GM12892 (cell line): ENCODE measurements at regions not wholly inside any gene's neighbourhood (a gene's known extent, or its start where the extent isn't known, plus 50 kb on each side); places are given as distances from the start of the nearest gene placed in this dataset.

Source experiments
- DNase-seq: peaks from one replicate; pipeline ENCODE4 v3.0.0; 2011; ENCODE audit not compliant: insufficient read length
- FAIRE-seq: peaks from 2 replicates; lab custom pipeline; 2011; peaks lifted over from hg19 to GRCh38; lab: Jason Lieb, UNC
- POLR2A ChIP-seq: IDR thresholded peaks from 2 replicates; pipeline ENCODE4 v1.6.1; 2011; ENCODE audit warnings: low read depth, low read length, control low read depth
- POLR2AphosphoS5 ChIP-seq: IDR thresholded peaks from 2 replicates; pipeline ENCODE4 v1.6.1; 2011; ENCODE audit warnings: low read depth, low read length, control low read depth
- TAF1 ChIP-seq: IDR thresholded peaks from 2 replicates; pipeline ENCODE4 v1.6.1; 2011; ENCODE audit warnings: low read depth, mild to moderate bottlenecking, control low read depth, low read length, borderline replicate concordance

DNA sequence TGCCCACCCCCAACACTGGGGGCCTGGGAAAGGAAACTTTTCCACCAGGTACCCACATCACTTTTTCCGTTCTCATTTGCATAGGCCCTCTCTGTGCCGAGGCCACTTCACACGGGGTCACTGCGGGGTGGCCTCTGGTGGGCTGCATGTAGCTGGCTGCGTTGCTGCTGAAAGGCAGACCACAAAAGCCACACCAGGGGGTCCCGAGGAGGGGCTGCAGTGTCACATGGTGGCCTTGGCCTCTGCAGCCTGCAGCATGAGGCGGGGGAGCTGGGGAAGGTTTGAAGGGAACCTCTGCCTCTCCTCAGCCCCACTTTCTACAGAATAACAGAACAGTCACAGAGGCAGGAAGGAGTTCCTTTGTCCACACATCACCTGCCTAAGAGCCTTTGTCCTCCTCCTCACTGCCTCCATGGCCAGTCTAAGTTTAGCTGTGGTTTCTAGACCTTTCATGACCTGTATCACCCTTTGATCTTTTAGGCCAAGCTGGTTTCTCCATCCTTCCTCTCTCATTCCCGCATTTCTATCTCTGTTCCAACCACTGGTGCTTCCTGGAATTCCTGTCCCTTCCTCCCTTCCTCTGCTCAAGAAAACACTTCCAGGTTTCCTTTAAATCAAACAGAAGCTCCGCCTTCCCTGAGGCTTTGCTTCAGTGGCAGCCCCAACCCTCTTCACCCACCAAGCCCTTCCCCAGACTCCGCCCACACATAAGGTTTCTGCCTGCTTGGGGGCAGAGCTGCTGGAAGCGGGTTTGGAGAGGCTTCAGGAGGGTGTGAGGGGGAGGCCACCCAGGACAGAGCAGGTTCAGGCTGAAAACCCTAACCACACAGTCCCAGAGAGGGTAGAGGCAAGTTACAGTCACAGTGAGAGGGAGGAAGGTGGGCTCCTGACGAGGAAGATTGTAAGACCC is 150.7 kb upstream of the TLE3 start:
- DNase-seq = no peak
- no peak for FAIRE-seq
- TF ChIP-seq POLR2A = no peak
- no peak for TF ChIP-seq TAF1
- no peak for TF ChIP-seq POLR2AphosphoS5

DNA sequence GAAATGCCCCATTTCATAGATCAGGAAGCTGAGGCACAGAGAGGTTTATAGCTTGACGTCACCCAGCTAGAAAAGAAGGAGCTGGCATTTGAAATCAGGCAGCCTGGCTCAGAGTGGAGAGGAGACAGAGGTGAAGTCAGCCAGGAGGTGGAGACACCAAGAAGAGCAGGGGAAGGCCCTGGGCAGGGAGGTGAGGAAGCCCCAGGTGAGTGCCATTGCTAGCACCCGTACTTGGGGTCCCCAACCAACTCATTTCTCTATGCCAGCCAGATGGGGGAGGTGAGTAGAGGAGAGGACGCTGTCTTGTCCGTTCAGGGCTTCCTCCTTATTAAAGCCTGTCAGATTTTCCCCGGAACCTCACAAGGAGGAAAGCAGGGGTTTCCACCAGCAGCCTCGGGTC is 149.6 kb upstream of the TLE3 start:
- no peak for TF ChIP-seq POLR2AphosphoS5
- TF ChIP-seq TAF1 = no peak
- no peak for TF ChIP-seq POLR2A
- FAIRE-seq (no peak), DNase-seq (no peak)

DNA sequence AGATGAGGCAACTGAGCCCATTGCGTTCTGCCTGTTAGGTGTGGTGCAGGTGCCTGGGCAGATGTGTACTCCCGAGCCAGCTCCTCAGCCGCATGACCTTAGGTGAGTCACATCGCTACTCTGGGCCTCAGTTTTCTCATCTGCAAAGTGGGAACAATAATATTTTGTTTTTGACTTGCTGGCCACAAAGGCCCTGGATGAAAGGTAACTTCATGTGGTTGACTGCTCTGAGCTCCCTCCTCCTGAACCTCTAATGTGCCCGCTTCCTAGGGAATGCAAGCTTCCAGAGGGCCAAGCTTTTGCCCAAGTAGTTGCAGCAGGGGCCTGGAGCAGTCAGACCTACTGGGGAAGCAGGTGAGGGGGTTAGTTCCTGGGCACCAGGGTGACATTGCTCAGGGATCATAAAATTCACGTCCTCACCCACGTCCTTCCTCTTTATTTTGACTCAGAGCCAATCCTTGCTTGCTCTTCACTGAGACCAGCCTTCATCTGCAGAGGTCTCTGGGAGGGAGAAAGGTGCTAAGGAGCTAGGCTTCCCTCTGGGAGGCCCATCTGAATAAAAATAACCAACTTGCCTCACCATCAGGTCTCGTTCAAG is 149.0 kb upstream of the TLE3 start:
- no peak for DNase-seq
- TF ChIP-seq POLR2A (no peak), TAF1 (no peak), POLR2AphosphoS5 (no peak)
- no peak for FAIRE-seq

DNA sequence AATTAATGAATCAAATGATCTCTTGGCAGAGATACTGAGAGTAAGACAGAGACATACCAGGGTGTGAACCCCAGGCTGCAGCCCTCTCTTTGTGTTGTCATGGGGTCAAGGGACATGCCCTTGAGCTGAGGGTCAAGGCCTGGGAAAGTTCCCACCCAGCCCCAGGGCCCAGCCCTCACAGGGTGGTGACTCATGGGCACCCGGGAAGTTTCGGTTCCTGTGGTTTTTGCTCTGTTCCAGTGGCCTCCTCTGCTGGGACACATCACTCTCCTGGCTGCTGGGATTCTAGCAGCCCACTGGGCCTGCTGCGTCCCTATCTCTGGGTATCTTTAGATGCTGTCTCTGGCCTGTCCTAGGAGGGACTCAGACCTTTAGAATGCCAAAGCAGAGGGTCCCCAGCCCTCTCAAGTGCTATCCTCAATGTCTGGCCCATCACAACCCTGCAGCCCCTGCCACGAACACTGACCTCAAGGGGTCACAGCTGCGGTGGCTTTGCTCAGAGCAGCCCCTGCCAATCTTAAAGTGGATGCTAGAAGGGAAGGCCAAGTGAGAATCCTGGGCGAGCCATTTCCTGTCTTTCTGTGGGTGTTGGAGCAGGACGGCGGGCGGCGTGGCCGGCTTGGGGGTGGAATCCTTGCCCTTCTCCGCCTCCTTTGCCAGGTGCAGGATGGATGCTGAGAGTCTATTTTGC is 148.4 kb upstream of the TLE3 start:
- FAIRE-seq (no peak), DNase-seq (no peak)
- no peak for TF ChIP-seq TAF1
- TF ChIP-seq POLR2A = no peak
- no peak for TF ChIP-seq POLR2AphosphoS5

DNA sequence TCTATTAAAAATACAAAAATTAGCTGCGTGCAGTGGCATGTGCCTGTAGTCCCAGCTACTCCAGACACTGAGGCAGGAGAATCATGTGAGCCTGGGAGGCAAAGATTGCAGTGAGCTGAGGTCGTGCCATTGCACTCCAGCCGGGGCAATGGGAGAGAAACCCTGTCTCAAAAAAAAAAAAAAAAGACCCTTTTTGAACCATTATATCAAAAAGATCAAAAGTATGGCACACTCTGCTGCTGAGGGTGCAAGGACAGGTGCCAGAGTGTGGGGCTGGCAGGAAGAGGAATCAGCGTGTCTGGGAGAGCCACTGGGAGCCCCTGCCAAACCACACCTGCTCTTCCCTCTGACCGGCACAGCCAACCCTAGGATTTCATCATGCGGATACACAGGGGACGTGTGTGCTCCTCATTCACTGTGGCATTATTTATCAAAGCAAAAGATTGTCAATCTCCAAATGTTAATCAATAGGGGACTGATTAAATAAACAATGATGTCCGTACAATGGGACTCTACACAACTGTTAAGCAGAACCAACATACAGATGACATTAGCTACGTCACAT is 147.3 kb upstream of the TLE3 start:
- FAIRE-seq (peak; percentile 30), DNase-seq (no peak)
- TF ChIP-seq POLR2A (no peak), POLR2AphosphoS5 (no peak), TAF1 (no peak)

DNA sequence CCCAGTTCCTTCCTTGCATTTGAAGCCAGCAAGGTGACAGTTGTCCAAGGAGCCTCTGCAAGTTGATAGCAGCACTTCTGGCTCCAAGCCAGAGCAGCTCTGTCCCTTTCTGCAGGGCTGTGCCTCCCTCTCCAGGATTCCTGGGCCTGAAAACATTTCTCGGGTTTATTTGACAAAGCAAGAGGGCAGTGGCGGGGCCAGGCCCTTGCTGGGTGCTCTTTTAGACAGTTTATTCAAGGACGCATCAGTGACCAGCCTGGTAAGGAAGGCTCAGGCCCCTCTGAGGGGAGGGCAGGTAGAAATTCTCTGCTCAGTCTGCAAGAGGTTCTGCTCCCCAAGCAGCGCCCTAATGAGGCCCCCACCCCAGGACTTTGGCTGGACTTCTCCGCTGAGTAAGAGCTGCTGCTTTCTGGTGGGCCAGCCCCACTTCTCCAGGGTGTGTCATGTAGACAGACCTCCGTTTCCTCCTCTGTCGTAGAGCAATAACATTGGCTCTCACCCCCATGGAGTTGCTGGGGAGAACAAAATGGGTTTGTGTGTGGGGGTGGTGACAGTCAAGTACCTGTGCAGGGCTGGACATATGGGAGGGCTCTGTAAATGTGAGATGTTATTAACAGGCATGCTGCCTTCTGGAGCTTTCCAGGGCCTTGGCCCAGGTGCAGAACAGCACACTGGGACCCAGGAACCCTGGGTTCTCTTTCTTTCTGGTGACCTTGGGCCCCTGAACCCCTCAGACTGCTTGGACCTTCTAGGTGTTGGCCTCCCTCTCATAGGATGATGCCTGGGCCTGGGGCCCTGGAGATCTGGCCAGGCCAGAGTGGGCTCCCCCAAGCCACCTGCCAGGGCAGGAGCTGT is 146.2 kb upstream of the TLE3 start:
- TF ChIP-seq POLR2AphosphoS5 = no peak
- no peak for TF ChIP-seq POLR2A
- TF ChIP-seq TAF1 = no peak
- FAIRE-seq (no peak), DNase-seq (no peak)

DNA sequence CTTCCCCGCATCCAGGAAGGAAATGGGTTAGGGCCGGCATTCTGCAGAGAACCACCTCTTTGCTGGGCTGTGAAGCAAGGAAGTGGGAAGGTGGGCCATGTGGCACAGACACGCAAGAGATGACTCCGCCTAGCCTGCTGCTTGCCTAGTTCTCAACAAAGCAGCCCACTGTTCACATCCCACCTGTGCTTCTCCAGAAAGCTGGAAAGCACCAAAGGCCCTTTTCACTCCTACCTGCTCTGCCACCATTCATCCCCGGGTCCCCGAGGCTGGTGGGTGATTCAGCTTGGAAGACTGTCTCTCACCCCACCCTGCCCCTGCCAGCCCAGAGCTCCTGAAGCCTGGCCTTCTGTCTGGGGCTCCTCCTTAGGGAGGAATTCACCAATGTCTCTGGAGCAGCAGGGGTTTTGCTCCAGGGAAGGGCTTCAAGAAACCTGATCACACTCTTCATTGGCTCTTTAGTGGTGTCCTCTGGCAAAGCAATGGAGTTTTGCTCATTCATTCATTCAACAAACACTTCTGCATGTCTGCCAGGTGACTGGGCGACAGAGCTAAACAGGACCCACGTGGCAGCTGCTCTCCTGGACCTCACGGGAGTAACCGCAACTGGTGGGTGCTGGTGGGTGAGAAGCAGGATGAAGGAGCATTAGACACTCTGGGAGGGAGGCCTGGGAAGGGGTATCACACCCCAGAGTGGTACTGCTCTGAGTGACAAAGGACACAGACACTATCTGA is 145.4 kb upstream of the TLE3 start:
- DNase-seq (no peak), FAIRE-seq (no peak)
- TF ChIP-seq POLR2A = no peak
- no peak for TF ChIP-seq POLR2AphosphoS5
- TF ChIP-seq TAF1 = no peak

DNA sequence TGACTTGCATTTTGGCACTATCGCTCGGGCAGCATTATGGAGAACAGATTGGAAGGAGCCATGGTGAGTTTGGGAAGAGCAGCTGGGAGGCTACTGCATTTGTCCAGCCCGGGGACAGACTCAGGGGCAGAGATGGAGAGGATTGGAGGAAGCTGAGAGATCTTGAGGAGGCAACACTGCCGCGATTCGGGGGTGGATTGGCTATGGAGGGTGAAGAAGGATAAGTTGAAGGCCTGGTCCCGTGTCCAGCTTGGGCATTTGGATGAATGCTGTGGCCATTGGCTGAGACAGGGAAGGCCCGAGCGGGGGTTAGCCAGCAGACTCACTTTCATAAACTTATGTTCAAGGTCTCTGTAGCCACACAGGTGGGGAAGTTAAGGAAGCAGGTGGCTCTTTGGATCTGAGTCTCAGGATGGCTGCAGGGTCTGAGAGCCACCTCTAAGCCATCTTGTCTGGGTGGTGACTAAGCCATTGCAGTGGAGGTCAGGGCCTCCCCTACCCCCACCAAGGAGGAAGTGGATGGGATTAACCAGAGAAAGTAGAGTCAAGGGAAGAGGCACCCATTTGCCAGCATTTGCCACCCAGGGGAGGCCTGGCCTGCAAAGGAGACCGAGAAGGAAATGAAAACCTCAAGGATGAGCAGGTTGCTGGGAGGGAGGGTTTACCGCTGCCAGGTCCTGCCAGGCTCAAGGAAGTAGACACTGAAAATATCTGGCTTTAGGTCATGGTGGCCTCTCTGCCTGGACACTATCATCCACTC is 144.0 kb upstream of the TLE3 start:
- TF ChIP-seq POLR2A = no peak
- no peak for TF ChIP-seq POLR2AphosphoS5
- no peak for TF ChIP-seq TAF1
- no peak for DNase-seq
- no peak for FAIRE-seq

DNA sequence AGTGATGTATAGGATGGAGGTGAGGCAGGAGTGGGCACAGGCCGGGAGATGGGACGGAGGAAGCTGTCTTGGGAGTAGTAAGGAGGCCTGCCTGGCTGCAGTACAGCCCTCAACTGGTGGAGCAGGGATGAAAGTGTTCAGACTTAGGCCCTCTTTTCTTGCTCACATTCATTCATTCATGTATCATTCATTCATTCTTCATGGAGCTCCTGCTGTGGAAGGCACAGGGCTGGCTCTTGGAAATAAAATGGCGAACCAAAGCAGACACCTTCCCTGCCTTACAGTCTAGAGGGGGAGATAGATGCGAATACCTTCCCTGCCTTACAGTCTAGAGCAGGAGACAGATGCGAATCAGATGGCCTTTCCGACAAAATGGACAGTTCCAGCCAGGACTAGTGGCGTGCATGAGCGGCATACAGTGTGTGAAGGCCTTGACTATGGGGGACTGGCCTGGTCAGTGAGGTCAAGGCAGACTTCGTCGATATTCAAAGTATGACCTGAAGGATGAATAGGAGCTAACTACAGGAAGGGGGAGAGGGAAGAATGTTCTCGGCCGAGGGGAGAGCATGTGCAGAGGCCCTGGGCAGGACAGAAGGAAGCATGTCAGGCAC is 143.2 kb upstream of the TLE3 start:
- DNase-seq = no peak
- FAIRE-seq = no peak
- TF ChIP-seq POLR2A = no peak
- no peak for TF ChIP-seq TAF1
